ENCODE measurements at regions not wholly inside any gene's neighbourhood (a gene's known extent, or its start where the extent isn't known, plus 50 kb on each side); places are given as distances from the start of the nearest gene placed in this dataset.
"Not testable (repeated sequence)": the region's sequence is repeated elsewhere in the genome, so short reads cannot be mapped to it uniquely, and the experiment has no call there.

DNA sequence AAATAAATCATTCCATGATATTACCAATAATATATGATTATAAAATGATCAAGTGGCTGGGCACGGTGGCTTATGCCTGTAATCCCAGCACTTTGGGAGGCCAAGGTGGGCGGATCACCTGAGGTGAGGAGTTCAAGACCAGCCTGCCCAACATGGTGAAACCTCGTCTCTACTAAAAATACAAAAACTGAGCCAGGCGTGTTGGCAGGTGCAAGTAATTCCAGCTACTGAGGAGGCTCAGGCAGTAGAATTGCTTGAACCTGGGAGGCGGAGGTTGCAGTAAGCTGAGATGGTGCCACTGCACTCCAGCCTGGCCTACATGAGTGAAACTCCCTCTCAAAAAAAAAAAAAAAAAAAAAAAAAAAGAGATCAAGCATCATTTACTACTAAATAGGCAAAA, 371.1 kb upstream of the ADAMTS5 start:
- TF ChIP-seq, protein P1, sequence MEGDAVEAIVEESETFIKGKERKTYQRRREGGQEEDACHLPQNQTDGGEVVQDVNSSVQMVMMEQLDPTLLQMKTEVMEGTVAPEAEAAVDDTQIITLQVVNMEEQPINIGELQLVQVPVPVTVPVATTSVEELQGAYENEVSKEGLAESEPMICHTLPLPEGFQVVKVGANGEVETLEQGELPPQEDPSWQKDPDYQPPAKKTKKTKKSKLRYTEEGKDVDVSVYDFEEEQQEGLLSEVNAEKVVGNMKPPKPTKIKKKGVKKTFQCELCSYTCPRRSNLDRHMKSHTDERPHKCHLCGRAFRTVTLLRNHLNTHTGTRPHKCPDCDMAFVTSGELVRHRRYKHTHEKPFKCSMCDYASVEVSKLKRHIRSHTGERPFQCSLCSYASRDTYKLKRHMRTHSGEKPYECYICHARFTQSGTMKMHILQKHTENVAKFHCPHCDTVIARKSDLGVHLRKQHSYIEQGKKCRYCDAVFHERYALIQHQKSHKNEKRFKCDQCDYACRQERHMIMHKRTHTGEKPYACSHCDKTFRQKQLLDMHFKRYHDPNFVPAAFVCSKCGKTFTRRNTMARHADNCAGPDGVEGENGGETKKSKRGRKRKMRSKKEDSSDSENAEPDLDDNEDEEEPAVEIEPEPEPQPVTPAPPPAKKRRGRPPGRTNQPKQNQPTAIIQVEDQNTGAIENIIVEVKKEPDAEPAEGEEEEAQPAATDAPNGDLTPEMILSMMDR (IDR thresholded peaks at IDR 0.05), result not testable (repeated sequence)
- not testable (repeated sequence) for TF ChIP-seq POLR2A, EP300 (IDR thresholded peaks at IDR 0.05)
